Neutrophil (primary cell): ENCODE measurements at regions not wholly inside any gene's neighbourhood (a gene's known extent, or its start where the extent isn't known, plus 50 kb on each side); places are given as distances from the start of the nearest gene placed in this dataset.

Experiments used
- H3K27ac ChIP-seq: fragments of 200-600 bp; sonication (generic); 2 replicates; pipeline ENCODE4 v1.5.1; 2016; ENCODE audit warnings: mild to moderate bottlenecking, moderate library complexity
- H3K27me3 ChIP-seq: fragments of 200-600 bp; sonication (generic); 2 replicates; pipeline ENCODE4 v1.6.0; 2016; ENCODE audit warnings: mild to moderate bottlenecking
- H3K36me3 ChIP-seq: fragments of 200-600 bp; sonication (generic); 2 replicates; pipeline ENCODE4 v1.5.1; 2017
- H3K4me1 ChIP-seq, 2 experiments: fragments of 200-600 bp in 1 of 2; sonication (generic) in 1 of 2; 1 replicate in 1 of 2; 2 replicates in 1 of 2; pipeline versions ENCODE4 v1.5.1 to v1.6.1; 2013 to 2016; ENCODE audit warnings: low read depth in 1 of 2, low read length in 1 of 2, mild to moderate bottlenecking in 1 of 2, moderate library complexity in 1 of 2; ENCODE audit not compliant: control insufficient read depth in 1 of 2, insufficient read depth in 1 of 2
- H3K4me3 ChIP-seq, 2 experiments: fragments of 200-600 bp in 1 of 2; sonication (generic) in 1 of 2; 1 replicate in 1 of 2; 2 replicates in 1 of 2; pipeline ENCODE4 v1.5.1; 2013 to 2016; ENCODE audit warnings: low read depth in 1 of 2, low read length in 1 of 2, mild to moderate bottlenecking in 1 of 2, moderate library complexity in 1 of 2
- H3K9me3 ChIP-seq: fragments of 200-600 bp; sonication (generic); 2 replicates; pipeline ENCODE4 v1.5.1; 2016
- TF ChIP-seq, protein P1 (sequence below): fragments of 200-600 bp; sonication (generic); IDR thresholded peaks from 2 replicates; pipeline ENCODE4 v1.5.1; 2016; ENCODE audit warnings: antibody characterized with exemption

DNA sequence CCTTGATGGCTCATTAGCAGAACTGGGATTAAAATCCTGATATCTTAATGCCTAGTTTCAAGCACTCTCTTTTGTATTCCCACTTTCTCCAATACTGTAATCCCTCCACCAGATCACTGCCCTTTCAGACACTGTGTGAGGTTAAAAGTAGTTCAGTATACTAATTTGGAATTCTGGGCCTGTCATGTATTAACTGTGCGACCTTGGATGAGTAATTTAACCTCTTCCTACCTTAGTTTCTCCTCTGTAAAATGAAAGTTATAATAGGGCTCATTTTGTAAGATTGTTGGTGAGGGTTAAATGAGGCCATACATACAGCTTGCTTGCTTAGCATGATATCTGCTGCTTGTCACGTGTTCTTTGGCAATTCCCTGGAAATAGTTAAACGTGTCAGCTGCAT lies 207.3 kb upstream of the HS3ST1 start:
- H3K4me3 ChIP-seq: no peak overlapping the region
- TF ChIP-seq, protein P1, sequence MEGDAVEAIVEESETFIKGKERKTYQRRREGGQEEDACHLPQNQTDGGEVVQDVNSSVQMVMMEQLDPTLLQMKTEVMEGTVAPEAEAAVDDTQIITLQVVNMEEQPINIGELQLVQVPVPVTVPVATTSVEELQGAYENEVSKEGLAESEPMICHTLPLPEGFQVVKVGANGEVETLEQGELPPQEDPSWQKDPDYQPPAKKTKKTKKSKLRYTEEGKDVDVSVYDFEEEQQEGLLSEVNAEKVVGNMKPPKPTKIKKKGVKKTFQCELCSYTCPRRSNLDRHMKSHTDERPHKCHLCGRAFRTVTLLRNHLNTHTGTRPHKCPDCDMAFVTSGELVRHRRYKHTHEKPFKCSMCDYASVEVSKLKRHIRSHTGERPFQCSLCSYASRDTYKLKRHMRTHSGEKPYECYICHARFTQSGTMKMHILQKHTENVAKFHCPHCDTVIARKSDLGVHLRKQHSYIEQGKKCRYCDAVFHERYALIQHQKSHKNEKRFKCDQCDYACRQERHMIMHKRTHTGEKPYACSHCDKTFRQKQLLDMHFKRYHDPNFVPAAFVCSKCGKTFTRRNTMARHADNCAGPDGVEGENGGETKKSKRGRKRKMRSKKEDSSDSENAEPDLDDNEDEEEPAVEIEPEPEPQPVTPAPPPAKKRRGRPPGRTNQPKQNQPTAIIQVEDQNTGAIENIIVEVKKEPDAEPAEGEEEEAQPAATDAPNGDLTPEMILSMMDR: no peak
- H3K9me3 ChIP-seq: no peaks in the 10 kb centered on the region
- H3K27me3 ChIP-seq: no peaks in the 10 kb centered on the region
- H3K36me3 ChIP-seq: no peaks in the 10 kb centered on the region
- H3K27ac ChIP-seq: no peak overlapping the region
- H3K4me1 ChIP-seq: no peaks in the 10 kb centered on the region

DNA sequence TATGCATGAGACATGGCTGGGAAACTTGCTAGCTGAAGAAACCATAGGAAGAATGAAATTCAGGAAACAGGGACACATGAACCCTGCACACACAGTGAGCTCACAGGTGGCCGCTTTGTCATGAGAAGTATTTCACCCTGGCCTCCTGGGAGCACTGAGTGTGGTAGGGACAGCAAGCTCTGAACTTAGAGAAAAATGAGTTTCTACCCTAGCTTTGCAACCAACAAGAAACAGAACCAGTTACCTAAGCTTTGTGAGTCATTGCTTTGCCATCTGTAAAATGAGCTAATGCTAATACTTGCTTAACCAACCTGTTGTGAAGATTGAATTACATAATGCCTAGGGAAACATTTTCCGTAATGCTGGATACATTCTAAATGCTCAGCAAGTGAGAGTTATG lies 206.6 kb upstream of the HS3ST1 start:
- no peaks in the 10 kb centered on the region for H3K27me3 ChIP-seq
- TF ChIP-seq, protein P1: no peak
- H3K9me3 ChIP-seq: no peaks in the 10 kb centered on the region
- no peaks in the 10 kb centered on the region for H3K4me1 ChIP-seq
- no peak overlapping the region for H3K27ac ChIP-seq
- H3K36me3 ChIP-seq: no peaks in the 10 kb centered on the region
- H3K4me3 ChIP-seq: no peak overlapping the region

DNA sequence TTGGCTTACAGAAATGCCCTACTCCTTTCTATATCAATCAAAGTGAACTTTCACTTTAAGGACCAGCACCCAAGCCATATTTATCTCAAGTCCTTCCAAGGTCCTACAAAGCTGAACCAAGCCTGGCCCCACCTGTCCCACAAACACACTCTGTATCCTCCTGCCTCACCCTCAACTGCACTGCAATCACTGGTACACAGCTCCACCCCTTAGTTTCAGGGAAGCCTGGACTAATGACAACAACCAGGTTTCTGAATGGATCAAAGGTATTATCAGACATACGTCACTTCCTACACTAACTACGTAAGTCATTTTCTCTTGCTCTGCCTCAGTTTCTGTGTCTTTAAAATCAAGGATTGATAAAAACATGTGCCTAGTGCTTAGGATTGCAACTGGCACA lies 205.6 kb upstream of the HS3ST1 start:
- H3K27ac ChIP-seq: no peak overlapping the region
- no peaks in the 10 kb centered on the region for H3K36me3 ChIP-seq
- no peaks in the 10 kb centered on the region for H3K4me1 ChIP-seq
- no peak overlapping the region for H3K4me3 ChIP-seq
- no peaks in the 10 kb centered on the region for H3K9me3 ChIP-seq
- TF ChIP-seq, protein P1: no peak
- no peaks in the 10 kb centered on the region for H3K27me3 ChIP-seq

DNA sequence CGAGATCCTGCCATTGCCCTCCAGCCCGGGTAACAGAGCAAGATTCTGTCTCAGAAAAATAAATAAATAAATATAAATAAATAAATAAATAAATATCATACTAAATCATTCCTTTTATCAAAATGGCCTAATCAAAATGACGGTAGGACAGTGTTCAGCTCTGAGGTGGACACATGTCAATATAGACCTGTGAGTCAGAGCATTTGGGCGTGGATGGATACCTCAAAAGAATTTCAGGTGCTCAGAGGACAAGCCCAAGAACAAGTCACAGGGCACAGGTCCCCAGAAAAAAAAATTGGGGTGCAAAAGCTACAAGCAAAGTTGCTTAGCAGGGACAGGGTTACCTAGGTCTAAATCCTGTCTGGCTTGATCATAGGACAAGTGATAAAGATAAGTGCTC lies 204.7 kb upstream of the HS3ST1 start:
- H3K4me1 ChIP-seq: no peaks in the 10 kb centered on the region
- no peaks in the 10 kb centered on the region for H3K27me3 ChIP-seq
- H3K27ac ChIP-seq: no peak overlapping the region
- H3K4me3 ChIP-seq: no peak overlapping the region
- no peaks in the 10 kb centered on the region for H3K36me3 ChIP-seq
- TF ChIP-seq, protein P1: no peak
- H3K9me3 ChIP-seq: no peaks in the 10 kb centered on the region

DNA sequence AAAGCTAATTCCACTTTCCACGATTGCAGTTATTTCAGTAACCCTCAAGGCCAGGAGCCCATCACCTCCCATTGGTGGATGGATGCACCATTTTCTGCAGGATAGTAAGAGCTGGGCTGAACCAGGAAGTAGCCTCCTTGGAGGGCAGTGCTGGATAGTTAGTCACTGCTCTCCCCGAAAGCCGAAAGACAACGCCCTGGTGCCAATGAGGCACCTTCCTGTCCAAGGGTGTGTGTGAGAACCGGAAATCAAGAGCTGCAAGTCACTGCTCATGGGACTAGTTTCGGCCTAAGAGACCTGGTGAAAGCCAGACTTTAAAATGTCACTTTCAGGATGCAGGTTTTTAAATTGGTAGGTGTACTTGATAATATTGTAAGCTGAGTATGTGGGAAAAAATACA lies 203.8 kb upstream of the HS3ST1 start:
- TF ChIP-seq, protein P1: no peak
- no peaks in the 10 kb centered on the region for H3K27me3 ChIP-seq
- no peaks in the 10 kb centered on the region for H3K36me3 ChIP-seq
- H3K9me3 ChIP-seq: no peaks in the 10 kb centered on the region
- no peak overlapping the region for H3K4me3 ChIP-seq
- no peaks in the 10 kb centered on the region for H3K4me1 ChIP-seq
- H3K27ac ChIP-seq: no peak overlapping the region

DNA sequence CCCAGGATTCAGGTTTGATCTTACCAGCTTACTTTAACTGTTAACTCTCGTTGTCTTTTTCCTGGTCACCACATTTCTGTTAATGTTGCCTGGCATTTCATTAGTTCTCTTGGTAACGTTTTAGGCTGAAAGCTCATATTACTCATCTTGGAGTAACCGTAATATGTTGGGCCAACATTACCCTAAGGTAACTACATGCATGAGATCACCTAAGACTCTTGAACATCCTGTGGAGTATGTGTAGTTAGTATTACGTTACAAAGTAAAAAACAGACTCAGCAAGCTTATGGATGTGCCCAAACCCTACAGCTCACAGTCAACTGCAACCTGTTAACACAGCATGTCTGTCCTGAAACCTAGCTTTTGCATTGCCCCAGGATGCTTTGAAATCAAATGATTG lies 203.3 kb upstream of the HS3ST1 start:
- no peaks in the 10 kb centered on the region for H3K9me3 ChIP-seq
- H3K36me3 ChIP-seq: no peaks in the 10 kb centered on the region
- H3K4me3 ChIP-seq: no peak overlapping the region
- H3K27ac ChIP-seq: no peak overlapping the region
- no peaks in the 10 kb centered on the region for H3K27me3 ChIP-seq
- no peaks in the 10 kb centered on the region for H3K4me1 ChIP-seq
- TF ChIP-seq, protein P1: no peak
